SK-N-SH treated with all-trans-retinoic acid at 6 μM for 48 hours (cell line): ENCODE measurements at regions not wholly inside any gene's neighbourhood (a gene's known extent, or its start where the extent isn't known, plus 50 kb on each side); places are given as distances from the start of the nearest gene placed in this dataset.

Experiments used
- ATAC-seq: fragments of 200-7000 bp; cut with Tn5 transposase; 3 replicates; pipeline ENCODE4 v1.9.1; 2020; ENCODE audit warnings: mild to moderate bottlenecking, moderate library complexity
- ARNTL ChIP-seq: fragments of 450-650 bp; formaldehyde crosslinking; IDR thresholded peaks from 2 replicates; pipeline ENCODE4 v1.5.0; 2020; ENCODE audit warnings: low read depth, mild to moderate bottlenecking, moderate library complexity, borderline replicate concordance
- BACH2 ChIP-seq: fragments of 250-450 bp; sonication (Bioruptor Pico); IDR thresholded peaks from 2 replicates; pipeline ENCODE4 v1.9.0; 2021; ENCODE audit warnings: mild to moderate bottlenecking, borderline replicate concordance
- CSDC2 ChIP-seq: fragments of 250-450 bp; sonication (Bioruptor Pico); IDR thresholded peaks from 2 replicates; pipeline ENCODE4 v1.5.0; 2020; ENCODE audit warnings: mild to moderate bottlenecking, moderate library complexity
- ESRRG ChIP-seq: fragments of 250-450 bp; sonication (Bioruptor Pico); IDR thresholded peaks from 2 replicates; pipeline ENCODE4 v1.6.1; 2021; ENCODE audit warnings: mild to moderate bottlenecking
- GLIS3 ChIP-seq: fragments of 250-450 bp; sonication (Bioruptor Pico); IDR thresholded peaks from 2 replicates; pipeline ENCODE4 v1.5.0; 2020; ENCODE audit warnings: mild to moderate bottlenecking, moderate library complexity
- ISL1 ChIP-seq: fragments of 250-450 bp; sonication (Bioruptor Pico); IDR thresholded peaks from 2 replicates; pipeline ENCODE4 v2.1.2; 2022; ENCODE audit warnings: mild to moderate bottlenecking, moderate library complexity
- OSR1 ChIP-seq: fragments of 250-450 bp; sonication (Bioruptor Pico); IDR thresholded peaks from 2 replicates; pipeline ENCODE4 v1.8.0; 2022; ENCODE audit warnings: moderate library complexity, mild to moderate bottlenecking, inconsistent platforms
- PPARA ChIP-seq: fragments of 250-450 bp; sonication (Bioruptor Pico); IDR thresholded peaks from 2 replicates; pipeline ENCODE4 v1.5.0; 2020; ENCODE audit warnings: mild to moderate bottlenecking, borderline replicate concordance
- RARB ChIP-seq: fragments of 250-450 bp; sonication (Bioruptor Pico); IDR thresholded peaks from 2 replicates; pipeline ENCODE4 v1.8.0; 2021; ENCODE audit warnings: mild to moderate bottlenecking, moderate library complexity
- SNAI2 ChIP-seq: fragments of 250-450 bp; sonication (Bioruptor Pico); IDR thresholded peaks from 2 replicates; pipeline ENCODE4 v1.5.0; 2020; ENCODE audit warnings: mild to moderate bottlenecking, moderate library complexity
- TCF4 ChIP-seq: fragments of 250-450 bp; sonication (Bioruptor Pico); IDR thresholded peaks from 2 replicates; pipeline ENCODE4 v1.8.0; 2021; ENCODE audit warnings: mild to moderate bottlenecking, moderate library complexity, borderline replicate concordance
- TOX ChIP-seq: fragments of 250-450 bp; sonication (Bioruptor Pico); IDR thresholded peaks from 2 replicates; pipeline ENCODE4 v1.8.0; 2021; ENCODE audit warnings: mild to moderate bottlenecking, moderate library complexity, borderline replicate concordance
- TSHZ2 ChIP-seq: fragments of 250-450 bp; sonication (Bioruptor Pico); IDR thresholded peaks from 2 replicates; pipeline ENCODE4 v1.5.0; 2020; ENCODE audit warnings: mild to moderate bottlenecking, moderate library complexity
- ZC3H10 ChIP-seq: fragments of 250-450 bp; sonication (Bioruptor Pico); IDR thresholded peaks from 2 replicates; pipeline ENCODE4 v1.5.1; 2021; ENCODE audit warnings: mild to moderate bottlenecking, moderate library complexity
- ZFP3 ChIP-seq: fragments of 250-450 bp; sonication (Bioruptor Pico); IDR thresholded peaks from 2 replicates; pipeline ENCODE4 v1.5.0; 2020; ENCODE audit warnings: mild to moderate bottlenecking, moderate library complexity
- ZFP30 ChIP-seq: fragments of 450-650 bp; formaldehyde crosslinking; IDR thresholded peaks from 2 replicates; pipeline ENCODE4 v1.5.0; 2022; ENCODE audit warnings: mild to moderate bottlenecking, moderate library complexity
- ZNF565 ChIP-seq: fragments of 450-650 bp; formaldehyde crosslinking; conservative IDR thresholded peaks from 2 replicates; pipeline ENCODE4 v1.5.0; 2020; ENCODE audit warnings: low read depth, mild to moderate bottlenecking, moderate library complexity
- ZNF70 ChIP-seq: fragments of 450-650 bp; formaldehyde crosslinking; IDR thresholded peaks from 2 replicates; pipeline ENCODE4 v1.5.0; 2020; ENCODE audit warnings: mild to moderate bottlenecking, moderate library complexity
- ZNF8 ChIP-seq: fragments of 450-650 bp; formaldehyde crosslinking; IDR thresholded peaks from 2 replicates; pipeline ENCODE4 v1.5.0; 2020; ENCODE audit warnings: mild to moderate bottlenecking, moderate library complexity
- TF ChIP-seq, protein P1 (sequence below): fragments of 250-450 bp; sonication (Bioruptor Pico); IDR thresholded peaks from 2 replicates; pipeline ENCODE4 v1.8.0; 2020; ENCODE audit warnings: mild to moderate bottlenecking, moderate library complexity, borderline replicate concordance
- TF ChIP-seq, protein P2 (sequence below): fragments of 250-450 bp; sonication (Bioruptor Pico); IDR thresholded peaks from 2 replicates; pipeline ENCODE4 v1.5.1; 2021; ENCODE audit warnings: mild to moderate bottlenecking, moderate library complexity
- TF ChIP-seq, protein P3 (sequence below): fragments of 250-450 bp; sonication (Bioruptor Pico); IDR thresholded peaks from 2 replicates; pipeline ENCODE4 v1.8.0; 2021; ENCODE audit warnings: low read depth, mild to moderate bottlenecking, moderate library complexity, borderline replicate concordance

DNA sequence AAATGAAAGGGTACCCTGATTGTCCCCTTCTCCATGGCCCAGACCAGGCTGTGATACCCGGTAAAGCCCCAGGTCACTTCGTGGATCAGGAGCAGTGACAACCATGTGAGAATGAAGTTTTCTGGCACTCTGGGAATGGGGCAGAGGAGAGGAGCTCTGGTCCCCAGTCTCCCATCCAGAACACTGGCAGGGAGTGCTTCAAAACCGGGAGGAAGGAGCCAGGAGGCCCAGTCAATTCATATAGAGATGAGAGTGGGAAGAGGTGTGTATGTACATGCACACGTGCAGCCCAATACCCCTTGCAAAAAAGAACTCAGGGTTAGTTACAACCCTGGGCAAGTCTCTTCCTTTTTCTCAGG, 101.4 kb upstream of the TLE3 start:
- TF ChIP-seq ZNF565 (CRISPR knock-in tag) (no peak), TCF4 (CRISPR knock-in tag) (no peak), ISL1 (CRISPR knock-in tag) (no peak), TSHZ2 (CRISPR knock-in tag) (no peak), ZC3H10 (CRISPR knock-in tag) (no peak), ESRRG (no peak), PPARA (CRISPR knock-in tag) (no peak), OSR1 (no peak), SNAI2 (CRISPR knock-in tag) (no peak), BACH2 (CRISPR knock-in tag) (no peak), ZFP3 (no peak), CSDC2 (CRISPR knock-in tag) (no peak), ZFP30 (CRISPR knock-in tag) (no peak), ARNTL (no peak)
- TF ChIP-seq, protein P1, sequence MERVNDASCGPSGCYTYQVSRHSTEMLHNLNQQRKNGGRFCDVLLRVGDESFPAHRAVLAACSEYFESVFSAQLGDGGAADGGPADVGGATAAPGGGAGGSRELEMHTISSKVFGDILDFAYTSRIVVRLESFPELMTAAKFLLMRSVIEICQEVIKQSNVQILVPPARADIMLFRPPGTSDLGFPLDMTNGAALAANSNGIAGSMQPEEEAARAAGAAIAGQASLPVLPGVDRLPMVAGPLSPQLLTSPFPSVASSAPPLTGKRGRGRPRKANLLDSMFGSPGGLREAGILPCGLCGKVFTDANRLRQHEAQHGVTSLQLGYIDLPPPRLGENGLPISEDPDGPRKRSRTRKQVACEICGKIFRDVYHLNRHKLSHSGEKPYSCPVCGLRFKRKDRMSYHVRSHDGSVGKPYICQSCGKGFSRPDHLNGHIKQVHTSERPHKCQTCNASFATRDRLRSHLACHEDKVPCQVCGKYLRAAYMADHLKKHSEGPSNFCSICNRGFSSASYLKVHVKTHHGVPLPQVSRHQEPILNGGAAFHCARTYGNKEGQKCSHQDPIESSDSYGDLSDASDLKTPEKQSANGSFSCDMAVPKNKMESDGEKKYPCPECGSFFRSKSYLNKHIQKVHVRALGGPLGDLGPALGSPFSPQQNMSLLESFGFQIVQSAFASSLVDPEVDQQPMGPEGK (CRISPR knock-in tag): no peak
- TF ChIP-seq, protein P2, sequence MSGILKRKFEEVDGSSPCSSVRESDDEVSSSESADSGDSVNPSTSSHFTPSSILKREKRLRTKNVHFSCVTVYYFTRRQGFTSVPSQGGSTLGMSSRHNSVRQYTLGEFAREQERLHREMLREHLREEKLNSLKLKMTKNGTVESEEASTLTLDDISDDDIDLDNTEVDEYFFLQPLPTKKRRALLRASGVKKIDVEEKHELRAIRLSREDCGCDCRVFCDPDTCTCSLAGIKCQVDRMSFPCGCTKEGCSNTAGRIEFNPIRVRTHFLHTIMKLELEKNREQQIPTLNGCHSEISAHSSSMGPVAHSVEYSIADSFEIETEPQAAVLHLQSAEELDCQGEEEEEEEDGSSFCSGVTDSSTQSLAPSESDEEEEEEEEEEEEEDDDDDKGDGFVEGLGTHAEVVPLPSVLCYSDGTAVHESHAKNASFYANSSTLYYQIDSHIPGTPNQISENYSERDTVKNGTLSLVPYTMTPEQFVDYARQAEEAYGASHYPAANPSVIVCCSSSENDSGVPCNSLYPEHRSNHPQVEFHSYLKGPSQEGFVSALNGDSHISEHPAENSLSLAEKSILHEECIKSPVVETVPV (CRISPR knock-in tag): no peak
- no peak for ATAC-seq

GRCh38 chr15:70198441-70199123, 100.9 kb upstream of the TLE3 start:
- TF ChIP-seq GLIS3 (CRISPR knock-in tag): no peak
- TF ChIP-seq TCF4 (CRISPR knock-in tag): no peak
- no peak for TF ChIP-seq ZNF565 (CRISPR knock-in tag)
- no peak for ATAC-seq

GRCh38 chr15:70197945-70198361, 100.2 kb upstream of the TLE3 start:
- ATAC-seq: no peak
- no peak for TF ChIP-seq TCF4 (CRISPR knock-in tag)
- no peak for TF ChIP-seq SNAI2 (CRISPR knock-in tag)
- TF ChIP-seq, protein P3, sequence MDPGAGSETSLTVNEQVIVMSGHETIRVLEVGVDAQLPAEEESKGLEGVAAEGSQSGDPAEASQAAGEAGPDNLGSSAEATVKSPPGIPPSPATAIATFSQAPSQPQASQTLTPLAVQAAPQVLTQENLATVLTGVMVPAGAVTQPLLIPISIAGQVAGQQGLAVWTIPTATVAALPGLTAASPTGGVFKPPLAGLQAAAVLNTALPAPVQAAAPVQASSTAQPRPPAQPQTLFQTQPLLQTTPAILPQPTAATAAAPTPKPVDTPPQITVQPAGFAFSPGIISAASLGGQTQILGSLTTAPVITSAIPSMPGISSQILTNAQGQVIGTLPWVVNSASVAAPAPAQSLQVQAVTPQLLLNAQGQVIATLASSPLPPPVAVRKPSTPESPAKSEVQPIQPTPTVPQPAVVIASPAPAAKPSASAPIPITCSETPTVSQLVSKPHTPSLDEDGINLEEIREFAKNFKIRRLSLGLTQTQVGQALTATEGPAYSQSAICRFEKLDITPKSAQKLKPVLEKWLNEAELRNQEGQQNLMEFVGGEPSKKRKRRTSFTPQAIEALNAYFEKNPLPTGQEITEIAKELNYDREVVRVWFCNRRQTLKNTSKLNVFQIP: no peak
- no peak for TF ChIP-seq ARNTL
- TF ChIP-seq ZFP30 (CRISPR knock-in tag): no peak
- TF ChIP-seq RARB: no peak
- no peak for TF ChIP-seq ZNF70 (CRISPR knock-in tag)
- TF ChIP-seq TOX: no peak
- TF ChIP-seq ZNF8 (CRISPR knock-in tag): no peak
- TF ChIP-seq ZFP3: no peak
- no peak for TF ChIP-seq GLIS3 (CRISPR knock-in tag)
- no peak for TF ChIP-seq OSR1
- TF ChIP-seq ISL1 (CRISPR knock-in tag): no peak
- TF ChIP-seq ESRRG: no peak
- TF ChIP-seq, protein P2 (CRISPR knock-in tag): no peak
- TF ChIP-seq ZC3H10 (CRISPR knock-in tag): no peak
- TF ChIP-seq PPARA (CRISPR knock-in tag): no peak
- TF ChIP-seq, protein P1 (CRISPR knock-in tag): no peak
- TF ChIP-seq ZNF565 (CRISPR knock-in tag): no peak
- no peak for TF ChIP-seq TSHZ2 (CRISPR knock-in tag)
